ENCODE measurements at regions not wholly inside any gene's neighbourhood (a gene's known extent, or its start where the extent isn't known, plus 50 kb on each side); places are given as distances from the start of the nearest gene placed in this dataset.
"Not testable (repeated sequence)": the region's sequence is repeated elsewhere in the genome, so short reads cannot be mapped to it uniquely, and the experiment has no call there.

- no peak for DNase-seq (ENCODE audit: low read depth)
Measured at GRCh38 chr6:157727629-157728182, 95.3 kb upstream of the SNX9 start.

- no peak for DNase-seq (ENCODE audit: low read depth)
Measured at GRCh38 chr6:157728183-157728881, 94.7 kb upstream of the SNX9 start.

- DNase-seq (ENCODE audit: low read depth) = no peak
Measured at GRCh38 chr6:157731221-157731620, 91.8 kb upstream of the SNX9 start.

GRCh38 chr6:157732007-157732406 is 91.0 kb upstream of the SNX9 start:
- no peak for DNase-seq (ENCODE audit: low read depth)

GRCh38 chr6:157732416-157733161 is 90.5 kb upstream of the SNX9 start:
- DNase-seq (ENCODE audit: low read depth) = no peak

GRCh38 chr6:157736555-157736954 is 86.5 kb upstream of the SNX9 start:
- DNase-seq (ENCODE audit: low read depth) = not testable (repeated sequence)

GRCh38 chr6:157741321-157741947 is 81.6 kb upstream of the SNX9 start:
- no peak for DNase-seq (ENCODE audit: low read depth)

- no peak for DNase-seq (ENCODE audit: low read depth)
Measured at GRCh38 chr6:157741948-157742556, 81.0 kb upstream of the SNX9 start.

GRCh38 chr6:157744102-157744601 is 78.9 kb upstream of the SNX9 start:
- no peak for DNase-seq (ENCODE audit: low read depth)

GRCh38 chr6:157746897-157747296 is 76.1 kb upstream of the SNX9 start:
- DNase-seq (ENCODE audit: low read depth) = no peak

- no peak for DNase-seq (ENCODE audit: low read depth)
Measured at GRCh38 chr6:157747370-157747769, 75.7 kb upstream of the SNX9 start.

- no peak for DNase-seq (ENCODE audit: low read depth)
Measured at GRCh38 chr6:157748839-157749571, 74.0 kb upstream of the SNX9 start.

- not testable (repeated sequence) for DNase-seq (ENCODE audit: low read depth)
Measured at GRCh38 chr6:157750973-157751372, 72.1 kb upstream of the SNX9 start.

GRCh38 chr6:157751547-157752200 is 71.4 kb upstream of the SNX9 start:
- no peak for DNase-seq (ENCODE audit: low read depth)

GRCh38 chr6:157752879-157753278 is 70.2 kb upstream of the SNX9 start:
- not testable (repeated sequence) for DNase-seq (ENCODE audit: low read depth)

- no peak for DNase-seq (ENCODE audit: low read depth)
Measured at GRCh38 chr6:157753291-157753690, 69.8 kb upstream of the SNX9 start.

- DNase-seq (ENCODE audit: low read depth) = not testable (repeated sequence)
Measured at GRCh38 chr6:157753801-157754200, 69.2 kb upstream of the SNX9 start.

GRCh38 chr6:157754351-157754750 is 68.7 kb upstream of the SNX9 start:
- DNase-seq (ENCODE audit: low read depth) = no peak

GRCh38 chr6:157755032-157755745 is 67.9 kb upstream of the SNX9 start:
- DNase-seq (ENCODE audit: low read depth) = no peak

- DNase-seq (ENCODE audit: low read depth) = no peak
Measured at GRCh38 chr6:157755746-157756411, 67.2 kb upstream of the SNX9 start.
